MCF 10A (cell line): ENCODE measurements at regions not wholly inside any gene's neighbourhood (a gene's known extent, or its start where the extent isn't known, plus 50 kb on each side); places are given as distances from the start of the nearest gene placed in this dataset.
A peak's percentile ranks its signal among the peaks of the same experiment; 100 is the strongest.

Experiments
- BruUV-seq: library from RNA; stranded (reverse); fragments of 400-500 nt; replicated peaks from 2 replicates; lab custom pipeline; 2021; lab: Mats Ljungman, UMichigan
- CTCF ChIA-PET: fragments of 300-600 bp; sonication (Branson Sonifier 250); formaldehyde crosslinking; extraction: SDS; loops from one replicate; lab custom pipeline; 2021; ENCODE audit warnings: antibody characterized with exemption, inconsistent platforms; lab: Yijun Ruan, JAX
- POLR2A ChIA-PET: fragments of 300-600, 350-650 bp; sonication (Branson Sonifier 250); formaldehyde crosslinking; extraction: SDS; loops from one replicate; lab custom pipeline; 2020; ENCODE audit warnings: antibody characterized with exemption, inconsistent platforms; lab: Yijun Ruan, JAX
- DNase-seq: peaks from one replicate; pipeline ENCODE4 v3.0.0-alpha.2; 2018; ENCODE audit not compliant: unreplicated experiment
- H3K27ac Mint-ChIP-seq: one replicate; pipeline ENCODE4 v1.8.0; 2022; ENCODE audit warnings: mild to moderate bottlenecking, low read depth, mixed read lengths; ENCODE audit not compliant: unreplicated experiment
- H3K27me3 Mint-ChIP-seq: one replicate; pipeline ENCODE4 v1.8.0; 2022; ENCODE audit warnings: mixed read lengths; ENCODE audit not compliant: insufficient read depth, unreplicated experiment
- H3K36me3 Mint-ChIP-seq: one replicate; pipeline ENCODE4 v1.8.0; 2022; ENCODE audit warnings: mild to moderate bottlenecking, moderate library complexity, mixed read lengths; ENCODE audit not compliant: insufficient read depth, unreplicated experiment
- H3K4me1 Mint-ChIP-seq: one replicate; pipeline ENCODE4 v1.8.0; 2022; ENCODE audit warnings: mixed read lengths; ENCODE audit not compliant: insufficient read depth, unreplicated experiment
- H3K4me3 Mint-ChIP-seq: one replicate; pipeline ENCODE4 v1.8.0; 2022; ENCODE audit warnings: mild to moderate bottlenecking, moderate library complexity, mixed read lengths; ENCODE audit not compliant: unreplicated experiment
- H3K9me3 Mint-ChIP-seq: one replicate; pipeline ENCODE4 v1.8.0; 2022; ENCODE audit warnings: mixed read lengths; ENCODE audit not compliant: unreplicated experiment
- intact Hi-C: fragments of 100-400 bp; cut with micrococcal nuclease; formaldehyde crosslinking; loops from 2 replicates; pipeline ENCODE4 v1.14.1; 2022
- TF ChIP-seq, protein P1 (sequence below): fragments of 200-600 bp; IDR thresholded peaks from one replicate; pipeline ENCODE4 v1.8.0; 2022; ENCODE audit warnings: antibody characterized with exemption, mild to moderate bottlenecking; ENCODE audit not compliant: unreplicated experiment

DNA sequence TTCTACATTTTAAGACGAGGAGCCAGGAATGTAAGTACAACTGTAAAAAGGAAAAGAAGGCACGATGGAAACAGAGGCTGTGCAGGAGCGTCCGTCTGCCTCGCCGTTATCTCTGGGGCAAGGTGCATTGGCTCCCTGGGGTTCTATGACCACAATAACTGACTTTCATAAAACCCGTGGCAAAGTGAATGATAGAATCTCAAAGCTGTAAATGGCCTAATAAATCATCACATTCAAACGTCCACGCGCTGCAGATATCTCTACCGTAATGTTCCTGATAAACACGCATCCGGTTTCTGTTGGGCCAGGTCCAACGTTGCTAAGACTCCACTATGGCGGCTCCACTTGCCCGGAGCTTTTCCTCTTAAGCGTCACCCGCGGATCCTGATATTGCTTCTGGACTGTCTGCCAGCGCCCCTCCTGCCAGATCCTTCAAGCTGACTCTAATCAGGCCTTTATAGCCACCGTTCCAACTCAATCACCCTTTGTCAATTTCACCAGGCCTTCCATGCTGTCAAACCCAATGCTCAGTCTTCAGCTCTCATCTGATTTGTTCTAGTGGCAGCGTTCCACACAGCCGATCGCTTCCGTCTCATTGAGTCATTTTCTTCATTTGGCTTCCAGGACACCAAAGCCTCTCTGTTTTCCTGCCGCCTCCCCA lies 265.6 kb upstream of the FOXK1 start:
- Mint-ChIP-seq H3K27me3 (no peaks in the 10 kb centered on the region), H3K4me1 (peaks cover 5% of the 10 kb centered on the region), H3K27ac (no peak overlapping the region), H3K4me3 (peak overlapping the region; percentile 59), H3K9me3 (peaks cover 23% of the 10 kb centered on the region), H3K36me3 (no peaks in the 10 kb centered on the region)
- BruUV-seq: no TSS peak
- no peak for DNase-seq
- TF ChIP-seq, protein P1, sequence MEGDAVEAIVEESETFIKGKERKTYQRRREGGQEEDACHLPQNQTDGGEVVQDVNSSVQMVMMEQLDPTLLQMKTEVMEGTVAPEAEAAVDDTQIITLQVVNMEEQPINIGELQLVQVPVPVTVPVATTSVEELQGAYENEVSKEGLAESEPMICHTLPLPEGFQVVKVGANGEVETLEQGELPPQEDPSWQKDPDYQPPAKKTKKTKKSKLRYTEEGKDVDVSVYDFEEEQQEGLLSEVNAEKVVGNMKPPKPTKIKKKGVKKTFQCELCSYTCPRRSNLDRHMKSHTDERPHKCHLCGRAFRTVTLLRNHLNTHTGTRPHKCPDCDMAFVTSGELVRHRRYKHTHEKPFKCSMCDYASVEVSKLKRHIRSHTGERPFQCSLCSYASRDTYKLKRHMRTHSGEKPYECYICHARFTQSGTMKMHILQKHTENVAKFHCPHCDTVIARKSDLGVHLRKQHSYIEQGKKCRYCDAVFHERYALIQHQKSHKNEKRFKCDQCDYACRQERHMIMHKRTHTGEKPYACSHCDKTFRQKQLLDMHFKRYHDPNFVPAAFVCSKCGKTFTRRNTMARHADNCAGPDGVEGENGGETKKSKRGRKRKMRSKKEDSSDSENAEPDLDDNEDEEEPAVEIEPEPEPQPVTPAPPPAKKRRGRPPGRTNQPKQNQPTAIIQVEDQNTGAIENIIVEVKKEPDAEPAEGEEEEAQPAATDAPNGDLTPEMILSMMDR: no peak
- intact Hi-C loops: no loop called here
- POLR2A ChIA-PET: no interaction called here
- CTCF ChIA-PET: no interaction called here

DNA sequence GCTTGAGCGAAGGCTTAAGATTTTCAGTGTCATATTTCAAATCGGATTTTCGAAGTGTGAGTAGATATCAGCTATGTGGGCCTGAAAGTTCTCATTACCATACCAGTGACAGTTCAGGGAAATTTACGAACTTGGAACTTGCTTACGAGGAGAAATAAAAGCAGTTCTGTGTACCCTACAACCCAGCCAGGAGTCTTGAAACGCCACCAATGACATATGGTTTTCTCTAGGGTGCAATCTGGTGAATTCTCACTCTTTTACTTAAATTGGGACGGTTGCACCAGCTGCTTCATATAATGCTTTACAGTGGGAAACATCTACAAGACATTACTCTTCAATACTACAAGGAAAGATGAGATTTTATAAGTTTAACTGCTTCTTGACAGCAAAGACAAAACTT lies 253.6 kb upstream of the FOXK1 start:
- no peak overlapping the region for H3K27ac Mint-ChIP-seq
- no peak for DNase-seq
- no peaks in the 10 kb centered on the region for H3K36me3 Mint-ChIP-seq
- no peak overlapping the region for H3K4me3 Mint-ChIP-seq
- H3K4me1 Mint-ChIP-seq: no peaks in the 10 kb centered on the region
- ChIA-PET CTCF (interaction anchor here (0.6 to 0.7 kb wide), 2 partner anchors 24 to 1772 kb away, joined by 3 read pairs; no protein-coding TSS in a partner anchor), POLR2A (no interaction called here)
- intact Hi-C loops: no loop called here
- peaks cover 7% of the 10 kb centered on the region for H3K9me3 Mint-ChIP-seq
- TF ChIP-seq, protein P1: no peak
- no TSS peak for BruUV-seq
- H3K27me3 Mint-ChIP-seq: peaks cover 2% of the 10 kb centered on the region

DNA sequence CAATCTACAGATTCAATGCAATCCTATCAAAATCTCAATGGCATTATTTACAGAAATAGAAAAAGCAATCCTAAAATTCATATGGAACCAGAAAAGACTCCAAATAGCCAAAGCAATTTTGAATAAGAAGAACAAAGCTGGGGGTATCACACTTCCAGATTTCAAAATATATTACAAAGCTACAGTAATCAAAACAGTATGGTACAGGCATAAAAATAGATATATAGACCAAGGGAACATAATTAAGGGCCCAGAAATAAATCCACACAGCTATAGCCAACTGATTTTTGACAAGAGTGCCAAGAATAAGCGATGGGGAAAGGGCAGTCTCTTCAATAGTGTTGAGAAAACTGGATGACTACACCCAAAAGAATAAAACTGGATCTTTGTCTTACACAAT lies 251.9 kb upstream of the FOXK1 start:
- POLR2A ChIA-PET: no interaction called here
- Mint-ChIP-seq H3K36me3 (no peaks in the 10 kb centered on the region), H3K4me1 (no peaks in the 10 kb centered on the region), H3K27me3 (peaks cover 20% of the 10 kb centered on the region), H3K4me3 (no peak overlapping the region), H3K27ac (no peak overlapping the region), H3K9me3 (peaks cover 7% of the 10 kb centered on the region)
- no peak for DNase-seq
- intact Hi-C loops: no loop called here
- CTCF ChIA-PET: no interaction called here
- BruUV-seq: no TSS peak
- TF ChIP-seq, protein P1: no peak

DNA sequence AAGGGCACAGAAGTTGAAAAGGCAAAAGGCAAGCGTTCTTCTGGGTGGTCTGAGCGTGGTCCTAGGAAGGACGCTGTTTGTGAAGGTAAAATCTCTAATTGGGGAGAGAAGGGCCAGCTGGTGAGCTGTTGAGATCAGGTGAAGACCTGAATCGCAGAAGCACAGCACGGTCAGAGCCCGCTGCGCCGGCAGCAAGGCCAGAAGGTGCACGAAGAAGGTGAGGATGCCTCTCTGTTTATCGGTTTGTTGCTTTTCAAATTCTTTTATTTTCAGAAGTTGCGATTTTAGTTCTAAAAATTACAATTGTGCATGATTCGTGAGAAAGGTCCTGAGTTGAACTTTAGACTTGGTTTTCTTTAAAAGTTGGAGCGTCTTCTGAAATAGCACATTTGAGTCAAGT lies 247.8 kb upstream of the FOXK1 start:
- no peaks in the 10 kb centered on the region for H3K36me3 Mint-ChIP-seq
- TF ChIP-seq, protein P1: no peak
- no peak overlapping the region for H3K27ac Mint-ChIP-seq
- H3K4me3 Mint-ChIP-seq: no peak overlapping the region
- intact Hi-C loops: no loop called here
- DNase-seq: no peak
- H3K4me1 Mint-ChIP-seq: no peaks in the 10 kb centered on the region
- ChIA-PET POLR2A (no interaction called here), CTCF (interaction anchor here (0.8 kb wide), 1 partner anchor 31 kb away, joined by 3 read pairs; no protein-coding TSS in a partner anchor)
- peaks cover 7% of the 10 kb centered on the region for H3K9me3 Mint-ChIP-seq
- H3K27me3 Mint-ChIP-seq: peaks cover 60% of the 10 kb centered on the region
- BruUV-seq: no TSS peak
